A172 (cell line): ENCODE measurements at regions not wholly inside any gene's neighbourhood (a gene's known extent, or its start where the extent isn't known, plus 50 kb on each side); places are given as distances from the start of the nearest gene placed in this dataset.
A peak's percentile ranks its signal among the peaks of the same experiment; 100 is the strongest.

Experiments
- DNase-seq: peaks from one replicate; pipeline ENCODE4 v3.0.0-alpha.2; 2015; ENCODE audit warnings: low spot score

GRCh38 chr20:6562111-6562510, 205.4 kb upstream of the BMP2 start:
- no peak for DNase-seq

DNA sequence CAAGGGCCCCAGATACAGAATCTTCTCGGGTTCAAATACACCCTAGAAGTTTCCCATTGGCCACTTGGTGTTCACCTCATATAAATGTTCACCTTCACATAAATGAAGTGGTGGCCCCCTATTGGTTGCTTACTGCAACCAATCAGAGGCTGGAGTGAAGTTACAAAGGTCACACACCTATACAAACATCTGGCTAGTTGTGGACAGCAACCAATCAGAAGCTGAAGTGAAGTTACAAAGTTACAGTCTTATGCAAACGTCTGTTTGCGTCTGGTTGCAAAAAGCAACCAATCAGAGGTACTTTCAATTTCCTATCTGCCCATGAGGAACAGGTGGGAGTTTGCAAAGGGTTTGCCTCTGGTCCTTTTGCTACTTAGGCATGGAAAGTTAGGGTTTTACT, 206.5 kb upstream of the BMP2 start:
- DNase-seq: no peak

GRCh38 chr20:6559791-6560190, 207.7 kb upstream of the BMP2 start:
- no peak for DNase-seq

GRCh38 chr20:6558341-6558740, 209.1 kb upstream of the BMP2 start:
- no peak for DNase-seq

DNA sequence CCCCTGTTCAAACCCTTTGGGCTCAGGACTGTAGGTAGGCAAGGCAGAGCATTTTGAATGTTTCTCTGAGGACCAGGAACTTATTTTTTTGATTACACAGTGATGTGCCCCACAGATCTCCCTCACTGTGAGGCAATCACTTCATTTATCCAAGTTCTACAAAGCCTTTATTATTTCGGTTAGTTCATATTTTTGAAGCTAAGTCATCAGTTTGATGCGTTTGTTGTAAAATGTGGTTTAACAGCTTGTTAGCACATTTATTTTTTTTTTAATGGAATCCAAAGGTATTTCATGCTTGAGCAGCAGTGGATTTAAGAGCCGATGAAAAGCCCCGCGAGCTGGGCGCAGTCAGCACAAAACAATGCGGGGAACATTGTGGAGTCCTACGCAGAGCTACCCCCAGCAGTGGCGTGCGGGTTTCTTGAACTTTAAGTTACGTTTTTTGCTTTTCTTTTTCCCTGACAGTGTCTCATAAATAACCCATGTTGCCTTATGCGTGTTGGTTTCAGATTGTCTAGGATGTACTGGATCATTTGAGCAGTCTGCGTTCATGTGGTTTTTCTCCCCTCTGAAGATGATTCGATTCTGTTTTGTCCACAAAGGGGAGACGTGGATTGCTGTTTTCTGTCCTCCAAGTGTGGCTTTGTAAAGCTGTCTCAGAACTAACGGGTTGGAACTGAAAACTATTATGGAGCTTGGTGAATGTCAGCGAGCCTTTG, 233.6 kb upstream of the BMP2 start:
- DNase-seq: no peak

GRCh38 chr20:6533351-6533750, 234.1 kb upstream of the BMP2 start:
- DNase-seq: no peak

- DNase-seq: no peak
Observed at GRCh38 chr20:6530779-6531315, 236.6 kb upstream of the BMP2 start.

DNA sequence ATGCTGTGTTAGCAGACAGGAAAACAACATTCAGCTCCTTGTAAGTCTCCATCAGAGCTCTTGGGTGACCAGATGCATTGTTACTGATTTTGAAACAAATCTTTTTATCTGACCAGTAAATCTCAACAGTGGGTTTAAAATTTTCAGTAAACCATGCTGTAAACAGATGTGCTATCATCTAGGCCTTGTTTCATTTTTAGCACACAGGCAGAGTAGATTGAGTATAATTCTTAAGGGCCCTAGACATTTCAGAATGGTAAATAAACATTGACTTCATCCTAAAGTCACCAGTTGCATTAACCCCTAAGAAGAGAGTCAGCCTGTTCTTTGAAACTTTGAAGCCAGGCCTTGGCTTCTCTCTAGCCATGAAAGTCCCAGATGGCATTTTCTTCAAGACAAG, 237.2 kb upstream of the BMP2 start:
- no peak for DNase-seq

- no peak for DNase-seq
Observed at GRCh38 chr20:6525447-6526303, 241.8 kb upstream of the BMP2 start.

DNA sequence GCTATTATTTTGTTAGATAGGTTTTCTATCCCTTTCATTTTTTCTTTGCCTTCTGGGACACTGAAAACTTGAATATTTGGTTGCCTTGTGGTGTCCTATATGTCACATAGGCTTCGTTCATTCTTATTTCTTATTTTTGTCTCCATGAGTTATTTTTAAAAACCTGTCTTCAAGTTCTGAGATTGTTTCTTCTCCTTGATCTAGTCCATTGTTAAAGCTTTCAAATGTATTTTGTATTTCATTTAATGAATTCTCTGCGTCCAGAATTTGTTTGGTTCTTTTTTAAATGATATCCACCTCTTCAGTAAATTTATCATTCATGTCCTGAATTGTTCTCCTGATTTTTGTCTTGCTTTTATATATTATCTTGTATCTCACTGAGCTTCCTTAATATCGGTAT, 243.2 kb upstream of the BMP2 start:
- no peak for DNase-seq

- DNase-seq: peak; percentile 5
Observed at GRCh38 chr20:6519556-6519955, 247.9 kb upstream of the BMP2 start.

DNA sequence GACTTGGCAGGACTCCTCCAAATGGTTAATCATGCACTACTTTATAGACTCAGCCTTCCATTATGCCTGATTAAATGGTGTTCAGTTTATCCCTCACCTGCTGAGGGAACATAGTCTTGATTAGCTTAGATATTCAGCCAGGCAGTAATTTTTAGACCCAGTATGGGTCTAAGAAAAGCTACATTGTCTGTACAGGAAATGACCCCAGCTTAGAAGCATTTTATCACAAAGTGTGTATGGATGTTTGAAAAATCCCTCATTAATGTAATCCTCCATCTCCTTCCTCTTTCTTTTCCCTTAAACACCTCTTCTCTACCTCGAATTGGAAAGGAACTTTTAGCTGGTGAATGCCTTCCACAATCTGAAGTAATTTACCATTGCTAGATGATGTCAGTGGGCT, 252.2 kb upstream of the BMP2 start:
- no peak for DNase-seq

DNA sequence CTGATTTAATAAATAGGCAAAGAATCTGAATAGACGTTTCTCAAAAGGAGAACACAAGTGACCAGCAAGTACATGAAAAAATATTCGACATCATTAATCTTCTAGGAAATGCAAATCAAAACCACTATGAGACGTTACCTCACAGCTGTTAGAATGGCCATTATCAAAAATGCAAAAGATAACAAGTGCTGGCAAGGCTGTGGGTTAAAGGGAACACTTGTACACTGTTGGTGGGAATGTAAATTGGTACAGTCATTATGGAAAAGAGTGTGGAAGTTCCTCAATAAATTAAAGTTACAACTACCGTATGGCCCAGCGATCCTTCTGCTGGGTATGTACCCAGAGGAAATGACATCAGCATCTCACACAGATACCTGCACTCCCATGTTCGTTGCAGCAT, 253.9 kb upstream of the BMP2 start:
- no peak for DNase-seq

DNA sequence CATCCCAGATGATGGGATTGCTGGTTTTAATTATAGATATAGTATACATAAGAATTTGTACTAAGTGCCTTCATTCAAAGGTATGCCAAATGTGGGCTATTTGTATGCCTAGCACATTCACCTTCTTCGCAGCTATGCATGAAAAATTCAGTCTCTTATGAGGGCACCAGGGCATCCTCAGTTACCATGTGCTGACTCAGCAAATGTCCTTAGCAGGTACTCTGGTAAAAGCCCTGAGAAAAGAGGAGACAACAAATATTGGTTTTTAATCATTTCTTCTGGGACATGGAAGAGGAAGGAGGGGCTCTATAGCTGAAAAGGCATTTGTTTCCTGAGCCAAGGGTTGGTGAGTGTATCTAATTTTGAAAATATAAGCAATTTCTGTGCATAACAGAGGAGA, 258.1 kb upstream of the BMP2 start:
- DNase-seq: no peak

- no peak for DNase-seq
Observed at GRCh38 chr20:6506906-6507305, 260.6 kb upstream of the BMP2 start.

- DNase-seq: no peak
Observed at GRCh38 chr20:6504826-6505225, 262.7 kb upstream of the BMP2 start.

- DNase-seq: no peak
Observed at GRCh38 chr20:6504179-6504578, 263.3 kb upstream of the BMP2 start.

DNA sequence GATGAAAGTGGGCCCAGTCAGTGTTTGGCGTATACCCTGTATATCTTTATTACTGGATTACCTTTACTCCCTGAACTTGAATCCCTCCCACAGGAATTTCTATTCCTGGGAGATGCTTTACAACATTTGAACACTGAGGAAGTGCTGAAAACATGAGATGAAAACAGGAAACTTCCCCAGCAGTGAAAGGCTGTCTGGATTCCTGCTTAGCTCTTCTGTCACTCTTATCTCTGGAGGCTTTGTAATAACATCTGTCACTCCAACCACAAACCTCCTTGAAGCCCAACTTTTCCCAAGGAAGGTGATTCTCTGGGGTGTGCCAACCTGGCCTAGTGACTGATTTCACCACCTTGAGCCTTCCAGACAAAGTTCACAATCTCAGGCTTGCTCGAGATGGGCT, 264.5 kb upstream of the BMP2 start:
- DNase-seq: no peak

GRCh38 chr20:6502219-6502618, 265.3 kb upstream of the BMP2 start:
- DNase-seq: no peak

DNA sequence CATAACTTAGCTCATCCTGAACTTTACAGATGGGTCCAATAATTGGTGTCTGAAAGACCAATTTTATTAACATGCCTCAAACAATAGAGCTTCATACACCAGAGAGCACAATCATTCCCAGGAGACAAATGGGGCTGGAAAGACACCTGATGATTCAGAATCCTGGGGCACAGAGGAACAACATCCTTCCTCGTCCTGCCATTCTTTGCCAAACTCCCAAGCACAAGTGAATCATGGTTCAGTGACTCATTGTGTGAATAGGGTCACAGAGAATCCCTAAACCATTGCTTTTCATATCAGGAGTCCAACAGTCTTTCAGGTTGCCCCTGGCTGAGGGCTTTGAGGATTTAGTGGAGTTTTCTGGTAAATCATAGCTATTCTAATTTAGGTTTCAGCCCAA, 266.4 kb upstream of the BMP2 start:
- DNase-seq: peak; percentile 18

GRCh38 chr20:6499566-6499965, 267.9 kb upstream of the BMP2 start:
- no peak for DNase-seq

DNA sequence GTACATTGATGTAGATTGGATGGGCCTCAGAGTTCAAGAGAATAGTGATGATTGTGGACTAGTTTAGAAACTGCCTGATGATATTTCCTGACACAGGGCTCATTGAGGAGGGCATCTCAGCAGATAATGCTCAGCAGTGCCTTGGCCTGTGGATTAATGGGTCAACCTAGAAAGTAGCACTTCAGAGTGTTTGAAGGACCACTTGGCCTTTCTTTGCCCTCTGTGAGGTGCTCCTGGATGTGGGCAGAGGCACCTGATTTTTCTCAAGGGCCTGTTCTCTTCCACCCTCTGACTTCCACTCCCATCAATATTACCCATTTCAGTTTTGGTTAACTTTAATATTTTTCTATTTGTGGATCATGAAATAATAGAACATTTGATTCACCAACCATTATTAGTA, 270.6 kb upstream of the BMP2 start:
- no peak for DNase-seq

- DNase-seq: no peak
Observed at GRCh38 chr20:6495907-6496306, 271.6 kb upstream of the BMP2 start.
